ENCODE measurements at regions not wholly inside any gene's neighbourhood (a gene's known extent, or its start where the extent isn't known, plus 50 kb on each side); places are given as distances from the start of the nearest gene placed in this dataset.

GRCh38 chr1:221371705-221372104, 370.2 kb downstream of the DUSP10 start:
- Histone ChIP-seq H3K4me2 (ENCODE audit: low read length) (no peak overlapping the region), H2AFZ (ENCODE audit: low read length) (no peak overlapping the region), H3K9me3 (ENCODE audit: low read length) (no peaks in the 10 kb centered on the region), H3K4me1 (ENCODE audit: insufficient read depth, low read length, poor library complexity, severe bottlenecking) (no peaks in the 10 kb centered on the region), H3K79me2 (ENCODE audit: insufficient read depth, low read depth, low read length) (no peaks in the 10 kb centered on the region), H3K27ac (ENCODE audit: low read depth, low read length, poor library complexity, severe bottlenecking) (no peak overlapping the region), H4K20me1 (ENCODE audit: insufficient read depth, low read length) (no peaks in the 10 kb centered on the region), H3K36me3 (ENCODE audit: insufficient read depth, low read length) (no peaks in the 10 kb centered on the region), H3K4me3 (ENCODE audit: low read depth, low read length, poor library complexity, severe bottlenecking) (no peak overlapping the region), H3K9me2 (ENCODE audit: insufficient read depth, low read length) (no peaks in the 10 kb centered on the region)
- DNase-seq (ENCODE audit: low spot score) = no peak
- no TSS peak for BruUV-seq (replicated peaks)
- TF ChIP-seq EZH2phosphoT487 (IDR thresholded peaks at IDR 0.05; ENCODE audit: borderline replicate concordance, low read depth, low read length) = no peak
- TF ChIP-seq CTCF (conservative IDR thresholded peaks at IDR 0.05; ENCODE audit: low read length) = no peak
- POLR2A ChIA-PET = no interaction called here
- CTCF ChIA-PET (ENCODE audit: unreplicated experiment) = no interaction called here
- intact Hi-C loops (cut with micrococcal nuclease; ENCODE audit: unreplicated experiment) = no loop called here

GRCh38 chr1:221373795-221374194, 368.1 kb downstream of the DUSP10 start:
- Histone ChIP-seq H3K4me2 (ENCODE audit: low read length) (no peak overlapping the region), H3K4me1 (ENCODE audit: insufficient read depth, low read length, poor library complexity, severe bottlenecking) (no peaks in the 10 kb centered on the region), H4K20me1 (ENCODE audit: insufficient read depth, low read length) (no peaks in the 10 kb centered on the region), H3K4me3 (ENCODE audit: low read depth, low read length, poor library complexity, severe bottlenecking) (no peak overlapping the region), H2AFZ (ENCODE audit: low read length) (no peak overlapping the region), H3K79me2 (ENCODE audit: insufficient read depth, low read depth, low read length) (no peaks in the 10 kb centered on the region), H3K36me3 (ENCODE audit: insufficient read depth, low read length) (no peaks in the 10 kb centered on the region), H3K9me2 (ENCODE audit: insufficient read depth, low read length) (no peaks in the 10 kb centered on the region), H3K9me3 (ENCODE audit: low read length) (no peaks in the 10 kb centered on the region), H3K27ac (ENCODE audit: low read depth, low read length, poor library complexity, severe bottlenecking) (no peak overlapping the region)
- ChIA-PET POLR2A (interaction anchor here (0.8 kb wide), 1 partner anchor 14 kb away, joined by 3 read pairs; no protein-coding TSS in a partner anchor), CTCF (ENCODE audit: unreplicated experiment) (no interaction called here)
- intact Hi-C loops (cut with micrococcal nuclease; ENCODE audit: unreplicated experiment) = no loop called here
- BruUV-seq (replicated peaks) = no TSS peak
- TF ChIP-seq EZH2phosphoT487 (IDR thresholded peaks at IDR 0.05; ENCODE audit: borderline replicate concordance, low read depth, low read length) = no peak
- TF ChIP-seq CTCF (conservative IDR thresholded peaks at IDR 0.05; ENCODE audit: low read length) = no peak
- no peak for DNase-seq (ENCODE audit: low spot score)

GRCh38 chr1:221376286-221376685, 365.6 kb downstream of the DUSP10 start:
- H3K9me2 ChIP-seq (ENCODE audit: insufficient read depth, low read length) = no peaks in the 10 kb centered on the region
- no peaks in the 10 kb centered on the region for H4K20me1 ChIP-seq (ENCODE audit: insufficient read depth, low read length)
- H3K27ac ChIP-seq (ENCODE audit: low read depth, low read length, poor library complexity, severe bottlenecking) = no peak overlapping the region
- no peaks in the 10 kb centered on the region for H3K4me1 ChIP-seq (ENCODE audit: insufficient read depth, low read length, poor library complexity, severe bottlenecking)
- no peak overlapping the region for H3K4me2 ChIP-seq (ENCODE audit: low read length)
- ChIA-PET POLR2A (no interaction called here), CTCF (ENCODE audit: unreplicated experiment) (no interaction called here)
- no peak for TF ChIP-seq EZH2phosphoT487 (IDR thresholded peaks at IDR 0.05; ENCODE audit: borderline replicate concordance, low read depth, low read length)
- TF ChIP-seq CTCF (conservative IDR thresholded peaks at IDR 0.05; ENCODE audit: low read length) = no peak
- no TSS peak for BruUV-seq (replicated peaks)
- intact Hi-C loops (cut with micrococcal nuclease; ENCODE audit: unreplicated experiment) = no loop called here
- no peaks in the 10 kb centered on the region for H3K36me3 ChIP-seq (ENCODE audit: insufficient read depth, low read length)
- no peaks in the 10 kb centered on the region for H3K9me3 ChIP-seq (ENCODE audit: low read length)
- no peak overlapping the region for H2AFZ ChIP-seq (ENCODE audit: low read length)
- no peaks in the 10 kb centered on the region for H3K79me2 ChIP-seq (ENCODE audit: insufficient read depth, low read depth, low read length)
- no peak for DNase-seq (ENCODE audit: low spot score)
- H3K4me3 ChIP-seq (ENCODE audit: low read depth, low read length, poor library complexity, severe bottlenecking) = no peak overlapping the region
